HCT116 (cell line): ENCODE measurements at regions not wholly inside any gene's neighbourhood (a gene's known extent, or its start where the extent isn't known, plus 50 kb on each side); places are given as distances from the start of the nearest gene placed in this dataset.

Source experiments
- ATAC-seq: fragments of 200-7000 bp; cut with Tn5 transposase; 2 replicates; pipeline ENCODE4 v1.9.1; 2020; ENCODE audit warnings: mild to moderate bottlenecking, moderate library complexity
- BruUV-seq: library from RNA; stranded (reverse); fragments of 400-500 nt; replicated peaks from 2 replicates; lab custom pipeline; 2021; lab: Mats Ljungman, UMichigan
- CTCF ChIA-PET: fragments of 300-600 bp; sonication (Branson Sonifier 250); formaldehyde crosslinking; loops from one replicate; lab custom pipeline; 2021; ENCODE audit warnings: antibody characterized with exemption; lab: Charles Lee
- POLR2A ChIA-PET: fragments of 300-600, 350-600 bp; sonication (Branson Sonifier 250); formaldehyde crosslinking; loops from one replicate; lab custom pipeline; 2021; ENCODE audit warnings: antibody characterized with exemption; lab: Charles Lee
- RAD21 ChIA-PET, 2 experiments: fragments of 300-600 bp; sonication (Branson Sonifier 250); formaldehyde crosslinking; loops; one replicate each; lab custom pipeline; 2023; ENCODE audit warnings: low total read pairs in 2 of 2; ENCODE audit not compliant: uncharacterized antibody in 2 of 2, unreplicated experiment in 2 of 2, low non-redundant PET in 1 of 2; lab: Charles Lee
- DNase-seq: peaks from one replicate; pipeline ENCODE4 v3.0.0-alpha.2; 2010; ENCODE audit warnings: low read depth, low spot score
- H2AFZ ChIP-seq: fragments of 200-600 bp; shearing (Covaris generic), sonication (generic); 2 replicates; pipeline ENCODE4 v1.6.1; 2017; ENCODE audit warnings: low read depth, mixed run types, mixed read lengths, antibody characterized with exemption, low read length; ENCODE audit not compliant: poor library complexity, severe bottlenecking
- H3K27ac ChIP-seq: 2 replicates; pipeline ENCODE4 v1.5.1; 2012; ENCODE audit warnings: low read depth, low read length
- H3K27me3 ChIP-seq: fragments of 200-600 bp; sonication (generic); 2 replicates; pipeline ENCODE4 v1.6.1; 2016; ENCODE audit warnings: mixed run types, low read length, mixed read lengths; ENCODE audit not compliant: insufficient read depth
- H3K36me3 ChIP-seq, 2 experiments: fragments of 200-500 bp in 1 of 2; fragments of 200-600 bp in 1 of 2; sonication (Bioruptor generic) in 1 of 2; sonication (generic) in 1 of 2; 2 replicates each; pipeline versions ENCODE4 v1.5.1 to v1.6.1; 2014 to 2016; ENCODE audit warnings: low read length in 2 of 2, inconsistent platforms in 1 of 2, mixed read lengths in 1 of 2, mixed run types in 1 of 2; ENCODE audit not compliant: insufficient read depth in 2 of 2, control insufficient read depth in 1 of 2
- H3K4me1 ChIP-seq, 2 experiments: fragments of 200-600 bp in 1 of 2; sonication (generic) in 1 of 2; 2 replicates each; pipeline versions ENCODE4 v1.5.1 to v1.6.1; 2012 to 2017; ENCODE audit warnings: low read length in 2 of 2, inconsistent platforms in 1 of 2, mild to moderate bottlenecking in 1 of 2, mixed read lengths in 1 of 2, mixed run types in 1 of 2, moderate library complexity in 1 of 2; ENCODE audit not compliant: insufficient read depth in 2 of 2, control insufficient read depth in 1 of 2
- H3K4me2 ChIP-seq: fragments of 200-600 bp; sonication (generic); 2 replicates; pipeline ENCODE4 v1.6.1; 2017; ENCODE audit warnings: mixed run types, low read length, mixed read lengths
- H3K4me3 ChIP-seq, 2 experiments: fragments of 200-600 bp in 1 of 2; sonication (generic) in 1 of 2; replicated peaks in 1 of 2; 2 replicates each; pipeline ENCODE4 v1.5.1; 2011 to 2016; ENCODE audit warnings: low read length in 2 of 2, control low read depth in 1 of 2, low read depth in 1 of 2, mild to moderate bottlenecking in 1 of 2, mixed read lengths in 1 of 2, mixed run types in 1 of 2
- H3K79me2 ChIP-seq: fragments of 200-600 bp; sonication (generic); 2 replicates; pipeline ENCODE4 v1.6.1; 2017; ENCODE audit warnings: mild to moderate bottlenecking, mixed run types, low read length, moderate library complexity, mixed read lengths; ENCODE audit not compliant: insufficient read depth
- H3K9ac ChIP-seq: fragments of 200-600 bp; sonication (generic); 2 replicates; pipeline ENCODE4 v1.6.1; 2016; ENCODE audit warnings: low read length, mixed read lengths
- H3K9me2 ChIP-seq: fragments of 200-600 bp; sonication (generic), shearing (Covaris generic); 2 replicates; pipeline ENCODE4 v1.6.1; 2017; ENCODE audit warnings: mixed run types, mild to moderate bottlenecking, moderate library complexity; ENCODE audit not compliant: insufficient read depth
- H3K9me3 ChIP-seq, 2 experiments: fragments of 200-500 bp in 1 of 2; fragments of 200-600 bp in 1 of 2; sonication (Bioruptor generic) in 1 of 2; sonication (generic) in 1 of 2; 2 replicates each; pipeline ENCODE4 v1.6.1; 2014 to 2017; ENCODE audit warnings: low read length in 2 of 2, mixed read lengths in 2 of 2, inconsistent platforms in 1 of 2, low read depth in 1 of 2, mild to moderate bottlenecking in 1 of 2, mixed run types in 1 of 2, moderate library complexity in 1 of 2; ENCODE audit not compliant: control insufficient read depth in 1 of 2, insufficient read depth in 1 of 2
- H4K20me1 ChIP-seq: fragments of 200-600 bp; sonication (generic), shearing (Covaris generic); 2 replicates; pipeline ENCODE4 v1.6.1; 2017; ENCODE audit warnings: mixed run types, mild to moderate bottlenecking, moderate library complexity; ENCODE audit not compliant: insufficient read depth
- CEBPB ChIP-seq: IDR thresholded peaks from 2 replicates; pipeline ENCODE4 v1.6.1; 2012; ENCODE audit warnings: low read depth
- EGR1 ChIP-seq: IDR thresholded peaks from 2 replicates; pipeline ENCODE4 v1.6.1; 2012; ENCODE audit warnings: low read depth
- ELF1 ChIP-seq: IDR thresholded peaks from 2 replicates; pipeline ENCODE4 v1.6.1; 2012; ENCODE audit warnings: low read depth, borderline replicate concordance
- FOSL1 ChIP-seq: IDR thresholded peaks from 2 replicates; pipeline ENCODE4 v1.6.1; 2012; ENCODE audit warnings: low read depth
- POLR2AphosphoS5 ChIP-seq: IDR thresholded peaks from 2 replicates; pipeline ENCODE4 v1.6.1; 2011; ENCODE audit warnings: mild to moderate bottlenecking, low read depth, low read length, moderate library complexity
- RAD21 ChIP-seq: IDR thresholded peaks from 2 replicates; pipeline ENCODE4 v1.6.1; 2012; ENCODE audit warnings: low read depth, mild to moderate bottlenecking
- TCF7L2 ChIP-seq: IDR thresholded peaks from 2 replicates; pipeline ENCODE4 v1.7.0; 2011; ENCODE audit warnings: borderline replicate concordance, inconsistent platforms; ENCODE audit not compliant: insufficient read depth, insufficient read length; ENCODE audit errors: extremely low read depth
- intact Hi-C: fragments of 100-400 bp; cut with micrococcal nuclease; formaldehyde crosslinking; loops from 2 replicates; pipeline ENCODE4 v1.10.0; 2022
- TF ChIP-seq, protein P1 (sequence below): IDR thresholded peaks from 2 replicates; pipeline ENCODE4 v1.6.1; 2012
- TF ChIP-seq, protein P2 (sequence below), 3 experiments: fragments of 200-600 bp in 1 of 3; sonication (generic) in 1 of 3; IDR thresholded peaks in 2 of 3; conservative IDR thresholded peaks in 1 of 3; 2 replicates each; pipeline ENCODE4 v1.5.1; 2012 to 2017; ENCODE audit warnings: low read depth in 2 of 3, low read length in 2 of 3, antibody characterized with exemption in 1 of 3, borderline replicate concordance in 1 of 3, control low read depth in 1 of 3, mild to moderate bottlenecking in 1 of 3, mixed read lengths in 1 of 3, mixed run types in 1 of 3, moderate library complexity in 1 of 3; ENCODE audit not compliant: insufficient read depth in 1 of 3

DNA sequence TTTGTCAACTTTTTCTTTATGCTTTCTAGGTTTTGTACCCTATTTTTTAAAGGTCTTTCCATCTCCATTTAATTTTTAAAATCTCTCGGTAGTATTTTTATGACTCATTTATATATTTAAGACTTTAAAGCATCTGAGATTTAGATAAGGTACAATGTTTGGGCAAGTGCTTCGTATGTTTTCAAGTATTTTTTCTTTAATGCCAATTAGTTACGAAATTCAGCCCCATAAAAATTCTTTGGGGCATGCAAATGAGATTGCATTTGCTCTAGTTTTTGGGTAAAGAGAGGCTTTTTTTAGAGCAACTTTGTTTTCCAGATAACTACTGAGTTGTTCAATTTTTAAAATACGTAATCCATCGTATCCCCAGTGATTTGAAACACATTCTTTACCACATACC is 65.3 kb upstream of the CRHR1 start:
- POLR2A ChIA-PET, result no interaction called here
- H3K27ac ChIP-seq, result no peak overlapping the region
- no peaks in the 10 kb centered on the region for H3K36me3 ChIP-seq
- H3K9me3 ChIP-seq, result no peaks in the 10 kb centered on the region
- no peak overlapping the region for H3K4me2 ChIP-seq
- H3K4me3 ChIP-seq, result no peak overlapping the region
- BruUV-seq, result no TSS peak
- CTCF ChIA-PET, result no interaction called here
- DNase-seq, result no peak
- intact Hi-C loops, result no loop called here
- no peaks in the 10 kb centered on the region for H3K9me2 ChIP-seq
- H3K27me3 ChIP-seq, result no peaks in the 10 kb centered on the region
- ATAC-seq, result no peak
- no peak for TF ChIP-seq CEBPB
- no peak for TF ChIP-seq TCF7L2
- no peak for TF ChIP-seq FOSL1
- TF ChIP-seq, protein P1, sequence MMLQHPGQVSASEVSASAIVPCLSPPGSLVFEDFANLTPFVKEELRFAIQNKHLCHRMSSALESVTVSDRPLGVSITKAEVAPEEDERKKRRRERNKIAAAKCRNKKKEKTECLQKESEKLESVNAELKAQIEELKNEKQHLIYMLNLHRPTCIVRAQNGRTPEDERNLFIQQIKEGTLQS, result no peak
- no peak for TF ChIP-seq EGR1
- no peak for TF ChIP-seq POLR2AphosphoS5
- no peak overlapping the region for H2AFZ ChIP-seq
- H3K4me1 ChIP-seq, result peaks cover 10 to 11% of the 10 kb centered on the region in 2 experiments
- H3K79me2 ChIP-seq, result no peaks in the 10 kb centered on the region
- H3K9ac ChIP-seq, result no peak overlapping the region
- no peaks in the 10 kb centered on the region for H4K20me1 ChIP-seq
- RAD21 ChIA-PET, result no interaction called here

DNA sequence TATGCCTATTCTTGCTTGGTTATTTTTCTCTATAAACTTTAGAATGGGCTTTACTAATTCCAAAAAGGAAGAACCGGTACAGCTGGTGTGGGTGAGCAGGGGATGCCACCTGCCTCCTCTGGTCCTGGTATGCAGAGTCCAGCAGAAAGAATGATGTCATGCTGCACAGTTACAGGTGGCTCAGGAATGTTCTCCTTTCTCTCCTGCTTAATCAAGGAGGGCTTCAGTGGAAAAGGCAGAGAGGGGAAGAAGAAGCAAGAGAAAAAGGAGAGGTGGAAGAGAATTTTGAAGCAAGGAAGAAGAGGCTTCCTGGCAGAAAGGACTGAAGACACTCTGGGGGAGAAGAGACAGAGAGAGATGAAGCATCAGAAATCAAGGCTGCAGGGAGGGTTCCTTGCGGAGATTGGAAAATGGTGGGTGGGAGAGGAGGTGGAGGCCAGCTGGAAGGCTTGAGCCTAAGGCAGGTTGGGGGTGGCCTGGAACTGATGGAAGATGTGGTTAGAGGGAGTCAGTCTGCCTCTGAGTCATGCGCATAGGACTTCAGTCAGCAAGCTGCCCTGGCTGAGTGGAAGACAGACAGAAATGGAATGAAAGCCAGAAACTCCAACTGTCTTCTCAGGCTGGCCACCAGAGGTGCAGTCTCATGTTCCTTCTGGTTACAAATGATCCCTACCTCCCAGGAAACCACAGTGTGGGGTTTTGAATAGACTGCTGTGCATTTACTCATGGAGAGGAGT is 64.6 kb upstream of the CRHR1 start:
- Histone ChIP-seq H3K4me1 (peaks cover 10 to 11% of the 10 kb centered on the region in 2 experiments), H3K27me3 (no peaks in the 10 kb centered on the region), H3K9ac (no peak overlapping the region), H3K79me2 (no peaks in the 10 kb centered on the region), H2AFZ (no peak overlapping the region), H3K4me2 (peak overlapping the region; percentile 20), H4K20me1 (no peaks in the 10 kb centered on the region), H3K27ac (no peak overlapping the region), H3K36me3 (no peaks in the 10 kb centered on the region), H3K4me3 (no peak overlapping the region), H3K9me2 (no peaks in the 10 kb centered on the region), H3K9me3 (peaks cover 3 to 5% of the 10 kb centered on the region in 2 experiments; a peak in 2 of 4 replicates)
- ChIA-PET POLR2A (no interaction called here), RAD21 (interaction anchor here (0.7 to 0.8 kb wide), 2 partner anchors 79 to 113 kb away, joined by 3 read pairs; no protein-coding TSS in a partner anchor), CTCF (interaction anchor here (0.9 to 3.0 kb wide), 6 partner anchors 12 to 112 kb away, joined by 3 to 15 read pairs (median 3); no protein-coding TSS in a partner anchor)
- DNase-seq (peak; percentile 64), ATAC-seq (peak; percentile 96)
- intact Hi-C loops, result loop anchor here (5.0 kb wide), 1 partner anchor 113 kb away; no protein-coding TSS in a partner anchor
- TF ChIP-seq, protein P2, sequence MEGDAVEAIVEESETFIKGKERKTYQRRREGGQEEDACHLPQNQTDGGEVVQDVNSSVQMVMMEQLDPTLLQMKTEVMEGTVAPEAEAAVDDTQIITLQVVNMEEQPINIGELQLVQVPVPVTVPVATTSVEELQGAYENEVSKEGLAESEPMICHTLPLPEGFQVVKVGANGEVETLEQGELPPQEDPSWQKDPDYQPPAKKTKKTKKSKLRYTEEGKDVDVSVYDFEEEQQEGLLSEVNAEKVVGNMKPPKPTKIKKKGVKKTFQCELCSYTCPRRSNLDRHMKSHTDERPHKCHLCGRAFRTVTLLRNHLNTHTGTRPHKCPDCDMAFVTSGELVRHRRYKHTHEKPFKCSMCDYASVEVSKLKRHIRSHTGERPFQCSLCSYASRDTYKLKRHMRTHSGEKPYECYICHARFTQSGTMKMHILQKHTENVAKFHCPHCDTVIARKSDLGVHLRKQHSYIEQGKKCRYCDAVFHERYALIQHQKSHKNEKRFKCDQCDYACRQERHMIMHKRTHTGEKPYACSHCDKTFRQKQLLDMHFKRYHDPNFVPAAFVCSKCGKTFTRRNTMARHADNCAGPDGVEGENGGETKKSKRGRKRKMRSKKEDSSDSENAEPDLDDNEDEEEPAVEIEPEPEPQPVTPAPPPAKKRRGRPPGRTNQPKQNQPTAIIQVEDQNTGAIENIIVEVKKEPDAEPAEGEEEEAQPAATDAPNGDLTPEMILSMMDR (IDR thresholded peaks at IDR 0.05 in 2 of 3, conservative IDR thresholded peaks at IDR 0.05 in 1 of 3; ENCODE audit: borderline replicate concordance in 1 of 3, insufficient read depth in 1 of 3, low read depth in 2 of 3, low read length in 2 of 3), result peak; percentile 32 to 78 (median 73); a peak in 5 of 6 replicates
- TF ChIP-seq CEBPB (no peak), ELF1 (no peak), RAD21 (peak; percentile 54)
- no TSS peak for BruUV-seq
